HG03159 (cell line): ENCODE measurements at regions not wholly inside any gene's neighbourhood (a gene's known extent, or its start where the extent isn't known, plus 50 kb on each side); places are given as distances from the start of the nearest gene placed in this dataset.
"Not testable (repeated sequence)": the region's sequence is repeated elsewhere in the genome, so short reads cannot be mapped to it uniquely, and the experiment has no call there.

ENCODE experiments used
- ATAC-seq: cut with Tn5 transposase; IDR thresholded peaks from one replicate; pipeline ENCODE4 v1.9.1; 2021; ENCODE audit warnings: mild to moderate bottlenecking, moderate library complexity; ENCODE audit not compliant: unreplicated experiment

- ATAC-seq: no peak
Observed at GRCh38 chr5:37971483-37972024, 131.7 kb upstream of the GDNF start.

DNA sequence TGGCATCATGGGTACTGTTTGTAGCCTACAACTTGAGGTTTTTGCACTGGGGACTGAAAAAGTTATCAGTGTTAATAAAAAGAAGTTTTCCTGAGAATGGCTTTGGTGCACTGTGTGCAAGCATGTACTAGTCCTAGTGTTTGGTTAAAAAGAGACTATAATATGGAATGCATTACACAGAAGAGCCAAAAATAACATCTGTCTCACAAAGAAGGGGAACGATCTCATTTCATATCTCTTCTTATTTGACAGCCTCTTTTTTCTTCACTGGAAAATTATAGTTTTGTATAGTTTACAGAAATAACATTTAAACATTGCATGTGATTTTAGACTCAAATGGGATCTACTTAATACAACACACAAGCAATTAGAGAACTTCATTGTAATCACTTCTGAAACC, 127.0 kb upstream of the GDNF start:
- no peak for ATAC-seq

DNA sequence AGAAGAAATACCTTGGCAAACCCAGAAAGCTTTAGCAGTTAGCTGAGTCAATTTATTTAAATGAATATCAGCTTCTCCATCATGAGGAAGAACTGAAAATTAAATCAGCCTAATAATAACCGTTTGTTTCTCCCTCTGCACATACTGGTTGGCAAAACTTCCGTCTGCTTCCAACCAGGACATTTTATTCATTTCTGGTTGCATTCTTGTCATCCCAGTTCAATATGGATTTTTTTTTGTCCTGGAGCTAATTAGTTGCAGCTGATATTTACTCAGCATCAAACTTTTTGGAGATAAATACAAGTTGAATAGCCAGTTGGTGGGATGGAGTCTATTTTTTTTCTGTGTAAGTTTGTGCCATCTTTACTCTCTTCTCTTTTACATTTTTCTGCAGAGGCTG, 126.5 kb upstream of the GDNF start:
- ATAC-seq: no peak

- no peak for ATAC-seq
Observed at GRCh38 chr5:37962389-37962788, 122.5 kb upstream of the GDNF start.

DNA sequence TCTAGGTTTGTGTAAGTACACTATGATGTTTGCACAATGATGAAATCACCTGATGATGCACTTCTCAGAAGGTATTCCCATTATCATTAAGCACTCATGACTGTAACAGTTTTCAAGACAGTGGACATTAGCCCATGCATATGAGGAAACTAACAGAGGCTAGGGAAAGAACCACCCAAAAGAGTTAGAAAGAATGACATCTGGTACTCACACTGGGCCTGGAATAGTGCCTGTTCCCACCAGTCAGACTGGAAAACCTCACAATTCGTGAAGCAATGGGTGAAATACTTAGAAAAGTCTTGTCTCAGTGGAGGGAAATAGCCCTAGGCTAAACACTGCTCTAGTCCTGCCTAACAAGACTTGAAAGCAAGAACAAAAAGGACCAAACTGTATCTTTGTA, 117.4 kb upstream of the GDNF start:
- no peak for ATAC-seq

GRCh38 chr5:37955748-37956147, 115.9 kb upstream of the GDNF start:
- no peak for ATAC-seq

DNA sequence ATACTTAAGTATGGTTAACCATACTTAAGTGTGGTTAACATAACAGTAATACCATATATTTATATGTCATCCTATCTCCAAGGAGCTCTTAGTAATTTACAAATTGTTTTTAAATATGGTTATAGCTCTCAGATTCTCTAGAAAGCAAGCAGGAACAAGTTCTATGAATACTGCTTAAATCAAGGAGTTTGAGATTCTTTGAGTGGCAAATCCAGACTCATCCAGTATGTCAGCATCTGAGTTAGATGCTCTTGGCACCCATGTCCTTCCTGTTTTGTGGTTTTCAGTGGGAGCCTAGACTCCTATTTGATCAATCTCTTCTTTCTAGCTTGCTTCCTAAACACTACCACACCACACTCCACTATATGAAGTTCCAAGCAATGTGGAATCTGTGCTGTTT, 114.7 kb upstream of the GDNF start:
- no peak for ATAC-seq

- ATAC-seq: no peak
Observed at GRCh38 chr5:37951946-37952721, 112.3 kb upstream of the GDNF start.

- ATAC-seq: no peak
Observed at GRCh38 chr5:37950436-37950835, 110.6 kb upstream of the GDNF start.

GRCh38 chr5:37945446-37945845, 105.6 kb upstream of the GDNF start:
- no peak for ATAC-seq

- not testable (repeated sequence) for ATAC-seq
Observed at GRCh38 chr5:37943136-37943535, 103.3 kb upstream of the GDNF start.

DNA sequence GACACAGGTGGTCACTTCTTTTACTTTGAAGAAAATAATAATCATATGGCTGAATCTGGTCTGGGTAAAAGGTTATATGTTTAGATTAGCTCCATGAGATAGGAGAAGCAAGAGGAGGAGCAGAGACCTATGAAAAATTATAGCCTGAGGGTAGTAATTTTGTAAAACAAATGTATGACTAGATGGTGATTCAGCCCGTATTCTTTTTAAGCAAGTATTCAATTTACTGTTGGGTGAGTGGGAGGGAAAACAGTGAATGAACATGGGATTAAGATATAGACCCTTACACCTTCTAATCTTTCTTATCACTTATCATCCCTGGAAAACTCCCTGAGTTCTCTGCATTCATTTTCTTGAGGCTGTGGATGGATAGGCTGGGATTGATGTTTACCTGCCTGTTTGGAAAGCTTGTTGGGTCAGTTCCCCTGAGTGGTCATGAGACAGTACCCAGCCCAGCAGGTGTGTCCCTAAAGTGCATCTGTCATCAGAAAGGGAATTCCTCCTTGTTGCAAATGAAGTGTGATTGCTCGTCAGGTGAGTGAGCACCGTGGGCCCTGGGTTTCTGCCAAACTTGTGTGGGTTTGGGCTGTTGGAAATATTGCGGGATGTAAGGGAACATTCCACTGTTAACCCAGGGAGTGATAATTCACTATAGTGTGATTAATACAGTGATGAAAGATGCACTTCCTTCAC, 101.2 kb upstream of the GDNF start:
- ATAC-seq: no peak

- ATAC-seq: no peak
Observed at GRCh38 chr5:37938861-37939260, 99.0 kb upstream of the GDNF start.

- no peak for ATAC-seq
Observed at GRCh38 chr5:37938076-37938852, 98.4 kb upstream of the GDNF start.

- no peak for ATAC-seq
Observed at GRCh38 chr5:37936091-37936490, 96.2 kb upstream of the GDNF start.

DNA sequence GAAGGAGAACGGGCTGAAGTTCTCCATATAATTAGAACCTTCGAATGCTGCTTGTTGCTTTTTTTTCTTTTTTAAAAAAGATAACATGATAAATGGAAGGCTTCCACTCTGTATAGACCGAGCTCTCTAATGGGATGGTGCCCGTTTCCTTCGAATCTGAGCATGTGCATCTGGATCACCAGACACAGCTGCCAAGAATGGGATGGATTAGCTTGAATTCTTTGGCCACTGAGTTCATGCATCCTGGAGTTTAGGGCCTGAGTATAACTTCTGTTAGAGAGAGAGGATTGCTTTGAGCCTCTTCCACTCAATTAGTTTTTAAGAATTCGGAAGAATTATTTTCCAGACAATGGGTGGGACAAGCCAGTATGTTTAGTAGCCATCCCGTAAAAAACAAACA, 93.7 kb upstream of the GDNF start:
- no peak for ATAC-seq

- no peak for ATAC-seq
Observed at GRCh38 chr5:37932450-37932849, 92.6 kb upstream of the GDNF start.

- ATAC-seq: no peak
Observed at GRCh38 chr5:37931541-37931940, 91.7 kb upstream of the GDNF start.

DNA sequence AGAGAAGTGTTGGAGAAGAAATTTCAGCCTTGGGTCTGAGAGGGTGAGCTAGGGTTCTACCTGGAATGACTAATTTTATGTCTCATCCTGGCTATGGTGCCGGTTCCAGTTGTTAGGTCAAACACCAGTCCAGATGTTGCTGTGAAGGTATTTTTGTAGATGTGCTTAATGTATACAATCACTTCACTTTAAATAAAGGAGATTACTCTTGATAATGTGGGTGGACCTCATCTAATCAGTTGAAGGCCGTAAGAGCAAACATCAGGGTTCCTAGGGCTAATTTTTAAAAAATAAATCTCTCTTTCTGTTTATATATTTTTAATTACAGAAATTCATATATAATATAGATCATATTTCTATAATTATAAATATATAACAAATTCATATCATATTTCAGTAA, 90.5 kb upstream of the GDNF start:
- ATAC-seq: no peak

GRCh38 chr5:37929791-37930190, 90.0 kb upstream of the GDNF start:
- no peak for ATAC-seq

GRCh38 chr5:37927753-37928152, 87.9 kb upstream of the GDNF start:
- ATAC-seq: not testable (repeated sequence)

DNA sequence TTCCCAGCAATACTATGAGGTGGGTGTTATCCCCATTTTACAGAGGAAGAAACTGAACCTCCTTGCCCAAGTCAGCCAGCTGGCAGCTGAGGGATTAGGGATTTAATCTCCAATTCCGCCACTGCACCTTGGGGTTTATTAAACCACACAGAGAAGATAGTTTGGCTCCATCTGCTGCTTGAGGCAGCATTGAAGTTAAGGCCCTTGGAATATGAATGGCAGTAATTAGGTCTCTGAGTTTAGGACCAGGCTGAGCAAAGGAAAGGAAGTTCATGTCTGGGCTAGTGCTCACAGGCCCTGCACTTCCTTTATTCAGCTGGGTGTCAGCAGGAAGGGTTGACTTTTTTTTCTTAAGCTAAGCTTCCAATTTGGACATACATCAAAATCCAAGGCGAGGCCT, 86.9 kb upstream of the GDNF start:
- no peak for ATAC-seq
